HEK293T (cell line): ENCODE measurements at regions not wholly inside any gene's neighbourhood (a gene's known extent, or its start where the extent isn't known, plus 50 kb on each side); places are given as distances from the start of the nearest gene placed in this dataset.

Source experiments
- CTCF ChIA-PET: fragments of 350-600 bp; formaldehyde crosslinking; extraction: SDS; loops from one replicate; lab custom pipeline; 2021; ENCODE audit warnings: antibody characterized with exemption, inconsistent platforms; lab: Yijun Ruan, JAX
- POLR2A ChIA-PET: fragments of 350-600 bp; formaldehyde crosslinking; extraction: SDS; loops from one replicate; lab custom pipeline; 2020; ENCODE audit warnings: antibody characterized with exemption, inconsistent platforms; lab: Yijun Ruan, JAX
- DNase-seq: peaks from one replicate; pipeline ENCODE4 v3.0.0; 2012; ENCODE audit warnings: mixed read lengths; ENCODE audit errors: extremely low spot score
- ARNT ChIP-seq: fragments of 450-650 bp; IDR thresholded peaks from 2 replicates; pipeline ENCODE4 v1.6.1; 2017; ENCODE audit warnings: mild to moderate bottlenecking
- BHLHE40 ChIP-seq: fragments of 450-650 bp; IDR thresholded peaks from 2 replicates; pipeline ENCODE4 v1.6.1; 2016; ENCODE audit warnings: mild to moderate bottlenecking, moderate library complexity, borderline replicate concordance
- CTBP1 ChIP-seq: fragments of 450-650 bp; IDR thresholded peaks from 2 replicates; pipeline ENCODE4 v1.6.1; 2016; ENCODE audit warnings: borderline replicate concordance
- ELF4 ChIP-seq: fragments of 450-650 bp; IDR thresholded peaks from 2 replicates; pipeline ENCODE4 v1.6.1; 2017; ENCODE audit warnings: antibody characterized with exemption
- FOXA1 ChIP-seq: fragments of 450-650 bp; IDR thresholded peaks from 2 replicates; pipeline ENCODE4 v1.6.1; 2016; ENCODE audit warnings: mild to moderate bottlenecking
- FOXK2 ChIP-seq: fragments of 450-650 bp; IDR thresholded peaks from 2 replicates; pipeline ENCODE4 v1.6.1; 2016; ENCODE audit warnings: mild to moderate bottlenecking
- FOXM1 ChIP-seq: fragments of 450-650 bp; IDR thresholded peaks from 2 replicates; pipeline ENCODE4 v1.6.1; 2017; ENCODE audit warnings: mild to moderate bottlenecking, borderline replicate concordance
- HDGF ChIP-seq: fragments of 450-650 bp; IDR thresholded peaks from 2 replicates; pipeline ENCODE4 v1.6.1; 2017; ENCODE audit warnings: antibody characterized with exemption, borderline replicate concordance
- L3MBTL2 ChIP-seq: fragments of 450-650 bp; conservative IDR thresholded peaks from 2 replicates; pipeline ENCODE4 v1.6.1; 2016; ENCODE audit warnings: mild to moderate bottlenecking
- LEF1 ChIP-seq: fragments of 450-650 bp; IDR thresholded peaks from 2 replicates; pipeline ENCODE4 v1.6.1; 2017; ENCODE audit warnings: mild to moderate bottlenecking, borderline replicate concordance
- NFRKB ChIP-seq: fragments of 450-650 bp; IDR thresholded peaks from 2 replicates; pipeline ENCODE4 v1.6.1; 2016; ENCODE audit warnings: mild to moderate bottlenecking, moderate library complexity
- SP1 ChIP-seq: fragments of 450-650 bp; IDR thresholded peaks from 2 replicates; pipeline ENCODE4 v1.6.1; 2017
- SUZ12 ChIP-seq: fragments of 450-650 bp; IDR thresholded peaks from 2 replicates; pipeline ENCODE4 v1.6.1; 2016; ENCODE audit warnings: mild to moderate bottlenecking
- TARDBP ChIP-seq: fragments of 450-650 bp; IDR thresholded peaks from 2 replicates; pipeline ENCODE4 v1.6.1; 2016
- ZNF384 ChIP-seq: fragments of 450-650 bp; IDR thresholded peaks from 2 replicates; pipeline ENCODE4 v1.6.1; 2016
- TF ChIP-seq, protein P1 (sequence below): fragments of 450-650 bp; IDR thresholded peaks from 2 replicates; pipeline ENCODE4 v1.6.1; 2016

GRCh38 chr4:163913571-163913970 lies 419.1 kb downstream of the TMA16 start:
- ChIA-PET CTCF (no interaction called here), POLR2A (no interaction called here)
- TF ChIP-seq CTBP1 (no peak), L3MBTL2 (no peak)
- TF ChIP-seq, protein P1, sequence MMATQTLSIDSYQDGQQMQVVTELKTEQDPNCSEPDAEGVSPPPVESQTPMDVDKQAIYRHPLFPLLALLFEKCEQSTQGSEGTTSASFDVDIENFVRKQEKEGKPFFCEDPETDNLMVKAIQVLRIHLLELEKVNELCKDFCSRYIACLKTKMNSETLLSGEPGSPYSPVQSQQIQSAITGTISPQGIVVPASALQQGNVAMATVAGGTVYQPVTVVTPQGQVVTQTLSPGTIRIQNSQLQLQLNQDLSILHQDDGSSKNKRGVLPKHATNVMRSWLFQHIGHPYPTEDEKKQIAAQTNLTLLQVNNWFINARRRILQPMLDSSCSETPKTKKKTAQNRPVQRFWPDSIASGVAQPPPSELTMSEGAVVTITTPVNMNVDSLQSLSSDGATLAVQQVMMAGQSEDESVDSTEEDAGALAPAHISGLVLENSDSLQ, result no peak
- DNase-seq, result no peak

GRCh38 chr4:163915896-163916295 lies 421.4 kb downstream of the TMA16 start:
- POLR2A ChIA-PET, result no interaction called here
- no peak for DNase-seq
- TF ChIP-seq FOXM1, result no peak
- no peak for TF ChIP-seq ARNT
- TF ChIP-seq ZNF384, result no peak
- no peak for TF ChIP-seq TARDBP
- no peak for TF ChIP-seq LEF1
- TF ChIP-seq L3MBTL2, result no peak
- no peak for TF ChIP-seq CTBP1
- TF ChIP-seq BHLHE40, result no peak
- no peak for TF ChIP-seq HDGF
- TF ChIP-seq SUZ12, result no peak
- TF ChIP-seq, protein P1, result no peak
- TF ChIP-seq SP1, result no peak
- TF ChIP-seq FOXA1, result no peak
- no peak for TF ChIP-seq NFRKB
- TF ChIP-seq FOXK2, result no peak
- no peak for TF ChIP-seq ELF4
- CTCF ChIA-PET, result no interaction called here

DNA sequence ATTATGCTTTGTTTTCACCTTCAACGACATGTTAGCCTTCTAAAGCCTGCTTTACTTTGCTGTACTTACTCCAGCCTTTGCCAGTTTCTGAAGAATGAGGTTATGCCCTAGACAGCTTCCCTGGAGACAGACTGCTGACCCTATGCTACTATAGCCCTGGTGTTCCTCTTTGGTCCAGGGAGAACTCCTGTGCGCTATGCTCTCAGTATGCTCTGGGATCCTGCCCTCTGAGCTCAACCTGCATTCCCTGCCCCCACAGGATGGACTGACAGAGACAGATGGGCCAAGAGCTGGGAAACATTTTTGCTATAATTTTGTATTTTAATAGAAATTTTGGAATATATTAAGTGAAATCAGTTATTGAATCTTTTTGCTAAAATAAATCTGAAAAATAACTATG lies 425.9 kb downstream of the TMA16 start:
- TF ChIP-seq NFRKB (no peak), FOXA1 (no peak), L3MBTL2 (no peak), SP1 (no peak), ARNT (no peak), SUZ12 (no peak), TARDBP (no peak), FOXK2 (no peak), LEF1 (no peak)
- TF ChIP-seq, protein P1, result no peak
- CTCF ChIA-PET, result no interaction called here
- POLR2A ChIA-PET, result no interaction called here
- DNase-seq, result no peak

DNA sequence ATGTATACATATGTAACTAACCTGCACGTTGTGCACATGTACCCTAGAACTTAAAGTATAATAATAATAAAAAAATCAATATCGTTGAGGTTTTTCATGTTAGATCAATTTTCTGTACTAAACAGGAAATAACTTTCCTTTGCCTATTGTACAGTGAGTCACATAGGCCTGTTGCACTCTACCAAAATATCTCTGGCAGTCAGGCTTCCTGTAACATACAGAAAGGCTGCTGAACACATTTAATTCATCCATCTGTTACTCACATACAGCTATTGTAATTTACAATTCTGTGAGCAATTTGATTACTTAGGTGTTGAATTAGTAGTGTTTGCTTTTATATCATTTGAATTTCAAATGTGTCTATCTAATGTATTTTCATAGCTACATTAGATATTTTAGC lies 427.8 kb downstream of the TMA16 start:
- POLR2A ChIA-PET, result no interaction called here
- CTCF ChIA-PET, result no interaction called here
- TF ChIP-seq HDGF (no peak), SUZ12 (no peak), LEF1 (no peak), FOXM1 (no peak), TARDBP (no peak), FOXK2 (no peak), SP1 (no peak), FOXA1 (no peak), ARNT (no peak), BHLHE40 (no peak), NFRKB (no peak), L3MBTL2 (no peak), CTBP1 (no peak)
- TF ChIP-seq, protein P1, result no peak
- no peak for DNase-seq

- no peak for DNase-seq
- ChIA-PET CTCF (no interaction called here), POLR2A (no interaction called here)
- TF ChIP-seq NFRKB (no peak), CTBP1 (no peak), ELF4 (no peak), L3MBTL2 (no peak), ZNF384 (no peak), HDGF (no peak), LEF1 (no peak), SP1 (no peak), FOXK2 (no peak), ARNT (no peak), FOXA1 (no peak), BHLHE40 (no peak), FOXM1 (no peak)
- TF ChIP-seq, protein P1, result no peak
Observed at GRCh38 chr4:163923092-163923491, 428.6 kb downstream of the TMA16 start.

- ChIA-PET POLR2A (no interaction called here), CTCF (no interaction called here)
- DNase-seq, result no peak
- no peak for TF ChIP-seq LEF1
- no peak for TF ChIP-seq TARDBP
- TF ChIP-seq SP1, result no peak
- TF ChIP-seq NFRKB, result no peak
- TF ChIP-seq HDGF, result no peak
- no peak for TF ChIP-seq SUZ12
- no peak for TF ChIP-seq ELF4
- no peak for TF ChIP-seq ARNT
- TF ChIP-seq FOXK2, result no peak
- TF ChIP-seq, protein P1, result no peak
- TF ChIP-seq ZNF384, result no peak
- no peak for TF ChIP-seq L3MBTL2
- TF ChIP-seq FOXA1, result no peak
- TF ChIP-seq CTBP1, result no peak
- TF ChIP-seq BHLHE40, result no peak
- TF ChIP-seq FOXM1, result no peak
Observed at GRCh38 chr4:163930086-163930485, 435.6 kb downstream of the TMA16 start.
